Transverse colon (tissue), 4 donors: ENCODE measurements at regions not wholly inside any gene's neighbourhood (a gene's known extent, or its start where the extent isn't known, plus 50 kb on each side); places are given as distances from the start of the nearest gene placed in this dataset.

Experiments used
- DNase-seq: peaks from one replicate; pipeline ENCODE4 v3.0.0-alpha.2; 2019
- H3K27ac ChIP-seq, 4 donors: fragments of 200-600 bp; sonication (generic); 2 replicates each; pipeline ENCODE4 v1.5.1; 2016 to 2018; ENCODE audit warnings: inconsistent platforms in 4 of 4
- H3K27me3 ChIP-seq: fragments of 200-600 bp; sonication (generic); 2 replicates; pipeline ENCODE4 v1.5.1; 2017; ENCODE audit warnings: inconsistent platforms
- H3K36me3 ChIP-seq, 4 donors: fragments of 200-600 bp; sonication (generic); 2 replicates each; pipeline ENCODE4 v1.5.1; 2017 to 2019; ENCODE audit warnings: inconsistent platforms in 4 of 4
- H3K4me1 ChIP-seq, 4 donors: fragments of 200-600 bp; sonication (generic); 2 replicates each; pipeline ENCODE4 v1.5.1; 2017 to 2020; ENCODE audit warnings: inconsistent platforms in 4 of 4
- H3K4me3 ChIP-seq, 4 donors: fragments of 200-600 bp; sonication (generic); 1 replicate in 1 of 4; 2 replicates in 3 of 4; pipeline versions ENCODE4 v1.5.1 to v1.6.1; 2017 to 2019; ENCODE audit warnings: inconsistent platforms in 4 of 4
- H3K9me3 ChIP-seq, 2 donors: fragments of 200-600 bp; sonication (generic); 2 replicates each; pipeline ENCODE4 v1.5.1; 2017 to 2019; ENCODE audit warnings: inconsistent platforms in 2 of 2
- CTCF ChIP-seq, 5 experiments: fragments of 200-600 bp in 3 of 5; fragments of 450-650 bp in 2 of 5; sonication (generic) in 3 of 5; IDR thresholded peaks; 1 replicate in 2 of 5; 2 replicates in 3 of 5; pipeline ENCODE4 v1.5.1; 2016 to 2017; ENCODE audit warnings: antibody characterized with exemption in 5 of 5, inconsistent platforms in 3 of 5, mild to moderate bottlenecking in 2 of 5, moderate library complexity in 1 of 5
- EP300 ChIP-seq: sonication (generic); formaldehyde crosslinking; IDR thresholded peaks from one replicate; pipeline ENCODE4 v1.6.1; 2017; ENCODE audit warnings: antibody characterized with exemption, low read depth
- POLR2A ChIP-seq: fragments of 450-650 bp; IDR thresholded peaks from one replicate; pipeline ENCODE4 v1.6.1; 2016; ENCODE audit warnings: antibody characterized with exemption, mild to moderate bottlenecking, moderate library complexity
- POLR2AphosphoS5 ChIP-seq, 3 donors: sonication (generic); formaldehyde crosslinking; IDR thresholded peaks; one replicate each; pipeline ENCODE4 v1.6.1; 2016; ENCODE audit warnings: antibody characterized with exemption in 3 of 3
- WGBS, 2 donors: methylation state at CpG; one replicate each; pipeline ENCODE4 v1.1.5; 2018; ENCODE audit warnings: low coverage in 1 of 2; 5-methylcytosine and 5-hydroxymethylcytosine counted together
- in situ Hi-C, 4 donors: fragments of 200-750 bp; cut with MboI; loops; one replicate each; pipeline versions ENCODE4 v1.15.0 to v1.15.1; 2017; ENCODE audit warnings: low sequenced_read_pairs in 3 of 4, low pct_ligation_motif_present in 1 of 4, low pct_unique_long_range_greater_than_20kb in 1 of 4
- intact Hi-C: fragments of 100-400 bp; cut with DNase I; formaldehyde crosslinking; loops from one replicate; pipeline ENCODE4 v1.15.1; 2023; ENCODE audit warnings: low total_unique reads

DNA sequence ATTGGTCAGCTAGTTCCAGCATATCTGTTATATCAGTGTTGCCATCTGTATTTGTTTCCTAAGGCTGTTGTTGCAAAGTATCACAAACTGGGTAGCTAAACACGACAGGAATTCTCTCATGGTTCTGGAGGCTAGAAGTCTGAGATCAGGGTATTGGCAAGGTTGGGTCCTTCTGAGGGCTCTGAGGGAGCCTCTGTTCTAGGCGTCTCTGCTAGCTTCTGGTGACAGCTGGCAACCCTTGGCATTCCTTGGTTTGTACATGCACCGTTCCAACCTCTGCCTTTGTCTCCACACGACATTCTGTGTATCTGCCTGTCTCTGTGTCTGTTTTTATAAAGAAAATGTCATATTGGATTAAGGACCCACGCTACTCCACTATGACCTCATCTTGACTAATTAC, 219.9 kb upstream of the NLRP1 start:
- H3K4me1 ChIP-seq = no peaks in the 10 kb centered on the region
- H3K9me3 ChIP-seq = peaks cover 6 to 8% of the 10 kb centered on the region in 2 donors
- intact Hi-C loops (no loop called here), in situ Hi-C loops (no loop called here)
- no peak for DNase-seq
- H3K4me3 ChIP-seq = no peak overlapping the region
- peaks cover 22% of the 10 kb centered on the region for H3K27me3 ChIP-seq
- H3K36me3 ChIP-seq = no peaks in the 10 kb centered on the region
- H3K27ac ChIP-seq = no peak overlapping the region
- 62 to 70% methylated on average over 3 to 5 of the region's 5 CpGs for WGBS, 2 donors
- TF ChIP-seq POLR2A (no peak), POLR2AphosphoS5 (IDR thresholded peaks at IDR 0.05) (no peak), EP300 (no peak), CTCF (IDR thresholded peaks at IDR 0.05) (no peak)

DNA sequence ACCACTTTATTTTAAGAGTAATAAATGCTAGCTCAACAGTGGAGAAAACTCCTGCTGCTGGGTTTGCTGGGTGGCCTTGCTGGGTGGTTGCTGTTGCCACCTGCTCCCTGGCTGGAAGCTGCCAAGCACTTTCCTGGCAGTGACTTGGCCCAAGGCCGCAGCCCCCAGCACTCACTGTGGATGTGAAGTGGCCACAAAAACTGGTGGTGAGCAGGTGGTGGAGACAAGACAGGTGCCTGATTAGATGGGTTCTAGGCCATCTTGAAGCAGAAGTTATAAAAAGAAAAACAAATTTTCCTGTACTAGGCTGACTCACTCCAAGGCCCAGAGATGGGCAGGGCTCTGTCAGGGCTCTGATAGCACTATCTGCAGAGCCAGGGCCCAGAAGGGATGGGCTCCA, 224.7 kb upstream of the NLRP1 start:
- no peak for DNase-seq
- Histone ChIP-seq H3K27ac (no peak overlapping the region), H3K4me3 (no peak overlapping the region), H3K4me1 (no peaks in the 10 kb centered on the region), H3K9me3 (peaks cover 19 to 23% of the 10 kb centered on the region in 2 donors), H3K36me3 (no peaks in the 10 kb centered on the region), H3K27me3 (peaks cover 5% of the 10 kb centered on the region)
- intact Hi-C loops (no loop called here), in situ Hi-C loops (no loop called here)
- WGBS, 2 donors = 81% methylated on average over 1 of the region's 1 CpG; no CpG with 5 or more reads in 1 of the 2 donors
- TF ChIP-seq EP300 (no peak), CTCF (IDR thresholded peaks at IDR 0.05) (no peak), POLR2AphosphoS5 (IDR thresholded peaks at IDR 0.05) (no peak), POLR2A (no peak)

DNA sequence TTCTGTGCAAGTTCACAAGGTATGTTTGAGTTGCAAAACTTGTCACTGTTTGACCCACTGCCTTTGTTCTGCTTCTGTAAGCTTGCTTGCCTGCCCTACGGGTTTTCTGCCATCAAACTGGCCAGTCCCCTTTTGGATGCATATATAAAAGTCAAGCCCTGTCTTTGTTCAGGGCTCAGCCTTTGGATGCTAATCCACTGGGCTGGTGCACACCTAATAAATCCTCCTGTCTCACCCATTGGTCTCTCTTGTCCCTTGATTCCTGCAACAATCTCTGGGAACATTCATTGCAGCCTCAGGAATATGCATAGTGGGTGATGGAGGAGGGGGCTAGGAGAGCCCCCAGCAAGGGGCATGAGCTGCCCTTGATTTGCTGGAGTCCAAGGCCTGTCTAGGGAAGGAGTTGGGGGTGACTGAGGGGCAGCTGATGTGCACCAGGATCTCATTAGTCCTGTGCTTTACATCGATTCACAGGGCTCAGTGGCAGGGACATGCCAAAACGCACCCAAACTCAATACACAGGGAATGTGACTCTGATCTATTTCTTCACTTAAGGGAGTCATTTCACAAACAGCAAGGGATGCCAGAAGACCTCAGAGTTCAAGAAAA, 225.4 kb upstream of the NLRP1 start:
- in situ Hi-C loops (no loop called here), intact Hi-C loops (no loop called here)
- Histone ChIP-seq H3K27me3 (peaks cover 5% of the 10 kb centered on the region), H3K9me3 (peaks cover 19 to 23% of the 10 kb centered on the region in 2 donors), H3K4me1 (no peaks in the 10 kb centered on the region), H3K27ac (no peak overlapping the region), H3K4me3 (no peak overlapping the region), H3K36me3 (no peaks in the 10 kb centered on the region)
- 71 to 89% methylated on average over 3 of the region's 3 CpGs for WGBS, 2 donors
- no peak for TF ChIP-seq EP300
- no peak for TF ChIP-seq CTCF (IDR thresholded peaks at IDR 0.05)
- no peak for TF ChIP-seq POLR2AphosphoS5 (IDR thresholded peaks at IDR 0.05)
- TF ChIP-seq POLR2A = no peak
- DNase-seq = no peak

DNA sequence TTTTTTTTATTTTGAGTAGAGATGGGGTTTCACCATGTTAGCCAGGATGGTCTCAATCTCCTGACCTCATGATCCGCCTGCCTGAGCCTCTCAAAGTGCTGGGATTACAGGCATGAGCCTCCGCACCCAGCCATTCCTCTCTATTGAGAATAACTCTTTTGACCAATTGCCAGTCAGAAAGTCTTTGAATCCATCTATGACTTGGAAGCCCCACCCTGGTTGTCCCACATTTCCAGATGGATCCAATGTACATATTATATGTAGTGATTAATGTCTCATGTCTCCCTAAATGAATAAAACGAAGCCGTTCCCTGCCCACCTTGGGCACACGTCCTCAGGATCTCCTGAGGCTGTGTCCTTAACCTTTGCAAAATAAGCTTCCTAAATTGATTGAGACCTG, 228.3 kb upstream of the NLRP1 start:
- no peak for TF ChIP-seq CTCF (IDR thresholded peaks at IDR 0.05)
- TF ChIP-seq POLR2AphosphoS5 (IDR thresholded peaks at IDR 0.05) = no peak
- no peak for TF ChIP-seq EP300
- TF ChIP-seq POLR2A = no peak
- intact Hi-C loops (no loop called here), in situ Hi-C loops (no loop called here)
- no peaks in the 10 kb centered on the region for H3K36me3 ChIP-seq
- 86 to 96% methylated on average over 4 to 5 of the region's 5 CpGs for WGBS, 2 donors
- H3K27me3 ChIP-seq = peaks cover 11% of the 10 kb centered on the region
- no peak overlapping the region for H3K4me3 ChIP-seq
- DNase-seq = no peak
- no peak overlapping the region for H3K27ac ChIP-seq
- peaks cover 19 to 23% of the 10 kb centered on the region in 2 donors for H3K9me3 ChIP-seq
- H3K4me1 ChIP-seq = no peaks in the 10 kb centered on the region
